ENCODE measurements at regions not wholly inside any gene's neighbourhood (a gene's known extent, or its start where the extent isn't known, plus 50 kb on each side); places are given as distances from the start of the nearest gene placed in this dataset.
"Not testable (repeated sequence)": the region's sequence is repeated elsewhere in the genome, so short reads cannot be mapped to it uniquely, and the experiment has no call there.

- H3K27me3 Mint-ChIP-seq (ENCODE audit: low read depth), result peaks cover 4% of the 10 kb centered on the region
- H3K9me3 Mint-ChIP-seq, result peaks cover 3% of the 10 kb centered on the region
- H3K4me3 Mint-ChIP-seq, result no peak overlapping the region
- no peaks in the 10 kb centered on the region for H3K36me3 Mint-ChIP-seq (ENCODE audit: low read depth)
- no peaks in the 10 kb centered on the region for H3K4me1 Mint-ChIP-seq
- no peak overlapping the region for H3K27ac Mint-ChIP-seq
- TF ChIP-seq, protein P1, sequence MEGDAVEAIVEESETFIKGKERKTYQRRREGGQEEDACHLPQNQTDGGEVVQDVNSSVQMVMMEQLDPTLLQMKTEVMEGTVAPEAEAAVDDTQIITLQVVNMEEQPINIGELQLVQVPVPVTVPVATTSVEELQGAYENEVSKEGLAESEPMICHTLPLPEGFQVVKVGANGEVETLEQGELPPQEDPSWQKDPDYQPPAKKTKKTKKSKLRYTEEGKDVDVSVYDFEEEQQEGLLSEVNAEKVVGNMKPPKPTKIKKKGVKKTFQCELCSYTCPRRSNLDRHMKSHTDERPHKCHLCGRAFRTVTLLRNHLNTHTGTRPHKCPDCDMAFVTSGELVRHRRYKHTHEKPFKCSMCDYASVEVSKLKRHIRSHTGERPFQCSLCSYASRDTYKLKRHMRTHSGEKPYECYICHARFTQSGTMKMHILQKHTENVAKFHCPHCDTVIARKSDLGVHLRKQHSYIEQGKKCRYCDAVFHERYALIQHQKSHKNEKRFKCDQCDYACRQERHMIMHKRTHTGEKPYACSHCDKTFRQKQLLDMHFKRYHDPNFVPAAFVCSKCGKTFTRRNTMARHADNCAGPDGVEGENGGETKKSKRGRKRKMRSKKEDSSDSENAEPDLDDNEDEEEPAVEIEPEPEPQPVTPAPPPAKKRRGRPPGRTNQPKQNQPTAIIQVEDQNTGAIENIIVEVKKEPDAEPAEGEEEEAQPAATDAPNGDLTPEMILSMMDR (IDR thresholded peaks at IDR 0.05; ENCODE audit: unreplicated experiment in 3 of 3), result no peak
Observed at GRCh38 chr7:52615021-52615695, 420.3 kb upstream of the POM121L12 start.

DNA sequence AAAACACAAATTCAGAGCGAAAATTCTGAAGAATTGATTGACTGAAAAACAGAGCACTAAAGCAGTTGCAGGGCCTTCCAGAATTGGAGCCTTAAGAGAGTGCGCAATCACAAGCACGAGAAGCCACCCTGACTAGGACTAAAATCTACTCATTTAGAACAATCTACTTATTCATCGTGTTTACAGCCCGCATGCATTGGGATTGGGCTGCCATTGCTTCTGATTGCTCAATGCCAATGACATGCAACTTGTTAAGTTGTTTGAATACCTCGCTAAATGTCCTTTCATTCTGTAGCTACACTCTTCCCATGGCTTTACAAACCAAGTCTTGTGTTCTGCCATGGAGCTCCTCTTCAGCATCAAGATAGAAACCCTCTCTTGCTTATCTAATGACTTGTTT, 425.9 kb upstream of the POM121L12 start:
- H3K9me3 Mint-ChIP-seq, result peaks cover 3% of the 10 kb centered on the region
- TF ChIP-seq, protein P1 (IDR thresholded peaks at IDR 0.05; ENCODE audit: unreplicated experiment in 3 of 3), result no peak
- no peak overlapping the region for H3K4me3 Mint-ChIP-seq
- H3K27ac Mint-ChIP-seq, result no peak overlapping the region
- no peaks in the 10 kb centered on the region for H3K36me3 Mint-ChIP-seq (ENCODE audit: low read depth)
- no peaks in the 10 kb centered on the region for H3K4me1 Mint-ChIP-seq
- no peaks in the 10 kb centered on the region for H3K27me3 Mint-ChIP-seq (ENCODE audit: low read depth)

- Mint-ChIP-seq H3K27ac (no peak overlapping the region), H3K27me3 (ENCODE audit: low read depth) (no peaks in the 10 kb centered on the region), H3K4me1 (no peaks in the 10 kb centered on the region), H3K36me3 (ENCODE audit: low read depth) (no peaks in the 10 kb centered on the region), H3K9me3 (peaks cover 8% of the 10 kb centered on the region), H3K4me3 (no peak overlapping the region)
- TF ChIP-seq, protein P1 (IDR thresholded peaks at IDR 0.05; ENCODE audit: unreplicated experiment in 3 of 3), result no peak
Observed at GRCh38 chr7:52592698-52593097, 442.7 kb upstream of the POM121L12 start.

- Mint-ChIP-seq H3K27ac (no peak overlapping the region), H3K4me3 (no peak overlapping the region), H3K4me1 (no peaks in the 10 kb centered on the region), H3K36me3 (ENCODE audit: low read depth) (no peaks in the 10 kb centered on the region), H3K27me3 (ENCODE audit: low read depth) (no peaks in the 10 kb centered on the region), H3K9me3 (peaks cover 4% of the 10 kb centered on the region)
- TF ChIP-seq, protein P1 (IDR thresholded peaks at IDR 0.05; ENCODE audit: unreplicated experiment in 3 of 3), result no peak
Observed at GRCh38 chr7:52586704-52587103, 448.7 kb upstream of the POM121L12 start.

- H3K9me3 Mint-ChIP-seq, result peaks cover 4% of the 10 kb centered on the region
- H3K36me3 Mint-ChIP-seq (ENCODE audit: low read depth), result no peaks in the 10 kb centered on the region
- H3K4me3 Mint-ChIP-seq, result no peak overlapping the region
- H3K27ac Mint-ChIP-seq, result no peak overlapping the region
- no peaks in the 10 kb centered on the region for H3K27me3 Mint-ChIP-seq (ENCODE audit: low read depth)
- TF ChIP-seq, protein P1 (IDR thresholded peaks at IDR 0.05; ENCODE audit: unreplicated experiment in 3 of 3), result no peak
- H3K4me1 Mint-ChIP-seq, result no peaks in the 10 kb centered on the region
Observed at GRCh38 chr7:52584041-52584440, 451.4 kb upstream of the POM121L12 start.

DNA sequence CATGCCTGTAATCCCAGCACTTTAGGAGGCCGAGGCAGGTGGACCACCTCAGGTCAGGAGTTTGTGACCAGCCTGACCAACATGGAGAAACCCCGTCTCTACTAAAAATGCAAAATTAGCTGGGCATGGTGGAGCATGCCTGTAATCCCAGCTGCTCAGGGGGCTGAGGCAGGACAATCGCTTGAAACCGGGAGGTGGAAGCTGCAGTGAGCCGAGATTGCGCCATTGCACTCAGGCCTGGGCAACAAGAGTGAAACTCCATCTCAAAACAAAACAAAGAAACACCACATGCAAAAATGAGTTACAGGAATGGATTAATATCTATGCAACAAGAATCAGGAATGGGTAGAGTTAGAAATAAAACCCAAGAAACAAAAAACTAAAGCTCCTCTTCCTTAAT, 462.3 kb upstream of the POM121L12 start:
- not testable (repeated sequence) for H3K4me3 Mint-ChIP-seq; H3K27me3 Mint-ChIP-seq (ENCODE audit: low read depth); H3K27ac Mint-ChIP-seq; H3K4me1 Mint-ChIP-seq; H3K36me3 Mint-ChIP-seq (ENCODE audit: low read depth); H3K9me3 Mint-ChIP-seq
